ENCODE measurements at regions not wholly inside any gene's neighbourhood (a gene's known extent, or its start where the extent isn't known, plus 50 kb on each side); places are given as distances from the start of the nearest gene placed in this dataset.

DNA sequence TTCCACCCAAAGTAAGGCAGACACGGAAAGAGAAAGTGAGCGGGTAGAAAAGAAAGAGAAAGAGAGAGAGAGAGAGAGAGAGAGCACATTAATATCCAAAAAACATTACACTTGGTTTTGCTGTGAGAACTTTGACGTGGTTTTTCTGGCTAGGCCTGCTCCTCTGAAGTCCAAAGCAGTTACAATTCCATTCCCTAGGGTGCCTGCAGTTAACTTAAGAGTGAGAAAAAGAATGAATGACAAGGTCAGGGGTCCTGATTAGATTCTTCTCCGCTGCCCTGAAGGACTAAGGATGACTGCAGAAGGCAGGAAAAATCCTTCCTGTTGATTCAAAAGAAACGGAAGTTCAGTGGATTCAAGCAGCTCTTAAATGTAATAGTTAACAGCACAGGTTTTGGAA, 589.8 kb downstream of the PRELID2 start:
- no peak for ATAC-seq

GRCh38 chr5:145244788-145245187, 590.4 kb downstream of the PRELID2 start:
- no peak for DNase-seq (ENCODE audit: low read depth in 1 of 2, low spot score in 1 of 2)
- no peak for FAIRE-seq
- 51% methylated on average over 2 of the region's 2 CpGs for WGBS (ENCODE audit: missing lambda C conversion rate)
- POLR2A ChIA-PET, result no interaction called here
- Histone ChIP-seq H3K4me3 (no peak overlapping the region), H3K4me1 (0 out of 3 replicates have a peak, but pooled peaks cover 2% of the 10 kb centered on the region), H3K4me2 (no peak overlapping the region), H3K27ac (no peak overlapping the region), H3K9me3 (no peaks in the 10 kb centered on the region)
- ATAC-seq, result no peak
- CTCF ChIA-PET, result no interaction called here
- no peak for TF ChIP-seq HMGXB4 (CRISPR knock-in tag; IDR thresholded peaks at IDR 0.05; ENCODE audit: borderline replicate concordance)
- no peak for TF ChIP-seq RCOR1 (IDR thresholded peaks at IDR 0.05; ENCODE audit: low read depth, low read length)
- TF ChIP-seq FOXS1 (CRISPR knock-in tag; IDR thresholded peaks at IDR 0.05), result no peak
- no peak for TF ChIP-seq RAD21 (conservative IDR thresholded peaks at IDR 0.05 in 1 of 2, IDR thresholded peaks at IDR 0.05 in 1 of 2)
- no peak for TF ChIP-seq HOXA7 (CRISPR knock-in tag; IDR thresholded peaks at IDR 0.05)
- TF ChIP-seq NFE2L2 (conservative IDR thresholded peaks at IDR 0.05; ENCODE audit: low read length), result no peak
- TF ChIP-seq RFX5 (IDR thresholded peaks at IDR 0.05), result no peak
- TF ChIP-seq SREBF2 (IDR thresholded peaks at IDR 0.05), result no peak
- no peak for TF ChIP-seq ATOH8 (CRISPR knock-in tag; IDR thresholded peaks at IDR 0.05; ENCODE audit: low read depth)
- no peak for TF ChIP-seq E2F6 (IDR thresholded peaks at IDR 0.05; ENCODE audit: borderline replicate concordance, low read depth)
- TF ChIP-seq CHD4 (IDR thresholded peaks at IDR 0.05; ENCODE audit: borderline replicate concordance), result no peak
- TF ChIP-seq POLR2AphosphoS2 (conservative IDR thresholded peaks at IDR 0.05; ENCODE audit: low read length), result no peak

More for the DNA sequence above, 589.8 kb downstream of the PRELID2 start:
- WGBS (ENCODE audit: missing lambda C conversion rate), result 74% methylated on average over 5 of the region's 5 CpGs
- Histone ChIP-seq H3K9me3 (no peaks in the 10 kb centered on the region), H3K4me3 (no peak overlapping the region), H3K4me1 (0 out of 3 replicates have a peak, but pooled peaks cover 2% of the 10 kb centered on the region), H3K27ac (no peak overlapping the region), H3K4me2 (no peak overlapping the region)
- TF ChIP-seq, protein P1, sequence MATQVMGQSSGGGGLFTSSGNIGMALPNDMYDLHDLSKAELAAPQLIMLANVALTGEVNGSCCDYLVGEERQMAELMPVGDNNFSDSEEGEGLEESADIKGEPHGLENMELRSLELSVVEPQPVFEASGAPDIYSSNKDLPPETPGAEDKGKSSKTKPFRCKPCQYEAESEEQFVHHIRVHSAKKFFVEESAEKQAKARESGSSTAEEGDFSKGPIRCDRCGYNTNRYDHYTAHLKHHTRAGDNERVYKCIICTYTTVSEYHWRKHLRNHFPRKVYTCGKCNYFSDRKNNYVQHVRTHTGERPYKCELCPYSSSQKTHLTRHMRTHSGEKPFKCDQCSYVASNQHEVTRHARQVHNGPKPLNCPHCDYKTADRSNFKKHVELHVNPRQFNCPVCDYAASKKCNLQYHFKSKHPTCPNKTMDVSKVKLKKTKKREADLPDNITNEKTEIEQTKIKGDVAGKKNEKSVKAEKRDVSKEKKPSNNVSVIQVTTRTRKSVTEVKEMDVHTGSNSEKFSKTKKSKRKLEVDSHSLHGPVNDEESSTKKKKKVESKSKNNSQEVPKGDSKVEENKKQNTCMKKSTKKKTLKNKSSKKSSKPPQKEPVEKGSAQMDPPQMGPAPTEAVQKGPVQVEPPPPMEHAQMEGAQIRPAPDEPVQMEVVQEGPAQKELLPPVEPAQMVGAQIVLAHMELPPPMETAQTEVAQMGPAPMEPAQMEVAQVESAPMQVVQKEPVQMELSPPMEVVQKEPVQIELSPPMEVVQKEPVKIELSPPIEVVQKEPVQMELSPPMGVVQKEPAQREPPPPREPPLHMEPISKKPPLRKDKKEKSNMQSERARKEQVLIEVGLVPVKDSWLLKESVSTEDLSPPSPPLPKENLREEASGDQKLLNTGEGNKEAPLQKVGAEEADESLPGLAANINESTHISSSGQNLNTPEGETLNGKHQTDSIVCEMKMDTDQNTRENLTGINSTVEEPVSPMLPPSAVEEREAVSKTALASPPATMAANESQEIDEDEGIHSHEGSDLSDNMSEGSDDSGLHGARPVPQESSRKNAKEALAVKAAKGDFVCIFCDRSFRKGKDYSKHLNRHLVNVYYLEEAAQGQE (IDR thresholded peaks at IDR 0.05), result no peak
- TF ChIP-seq MAX (IDR thresholded peaks at IDR 0.05) (no peak), ELK1 (IDR thresholded peaks at IDR 0.05; ENCODE audit: low read depth, low read length) (no peak), HOXB5 (CRISPR knock-in tag; IDR thresholded peaks at IDR 0.05) (no peak), ZFP36 (IDR thresholded peaks at IDR 0.05; ENCODE audit: borderline replicate concordance, partially characterized antibody) (no peak), HEYL (CRISPR knock-in tag; IDR thresholded peaks at IDR 0.05) (no peak), SMC3 (IDR thresholded peaks at IDR 0.05) (no peak), KDM1A (IDR thresholded peaks at IDR 0.05; ENCODE audit: low read depth) (no peak), ZC3H11A (IDR thresholded peaks at IDR 0.05) (no peak), ATOH8 (CRISPR knock-in tag; IDR thresholded peaks at IDR 0.05; ENCODE audit: low read depth) (no peak), ZNF302 (CRISPR knock-in tag; IDR thresholded peaks at IDR 0.05) (no peak), HOXA7 (CRISPR knock-in tag; IDR thresholded peaks at IDR 0.05) (no peak)
- TF ChIP-seq, protein P2, sequence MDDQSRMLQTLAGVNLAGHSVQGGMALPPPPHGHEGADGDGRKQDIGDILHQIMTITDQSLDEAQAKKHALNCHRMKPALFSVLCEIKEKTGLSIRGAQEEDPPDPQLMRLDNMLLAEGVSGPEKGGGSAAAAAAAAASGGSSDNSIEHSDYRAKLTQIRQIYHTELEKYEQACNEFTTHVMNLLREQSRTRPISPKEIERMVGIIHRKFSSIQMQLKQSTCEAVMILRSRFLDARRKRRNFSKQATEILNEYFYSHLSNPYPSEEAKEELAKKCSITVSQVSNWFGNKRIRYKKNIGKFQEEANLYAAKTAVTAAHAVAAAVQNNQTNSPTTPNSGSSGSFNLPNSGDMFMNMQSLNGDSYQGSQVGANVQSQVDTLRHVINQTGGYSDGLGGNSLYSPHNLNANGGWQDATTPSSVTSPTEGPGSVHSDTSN (IDR thresholded peaks at IDR 0.05), result no peak
- FAIRE-seq (no peak), DNase-seq (ENCODE audit: low read depth in 1 of 2, low spot score in 1 of 2) (no peak)
- POLR2A ChIA-PET, result no interaction called here
- CTCF ChIA-PET, result no interaction called here

Data from A549 (cell line).